ENCODE measurements at regions not wholly inside any gene's neighbourhood (a gene's known extent, or its start where the extent isn't known, plus 50 kb on each side); places are given as distances from the start of the nearest gene placed in this dataset.

- H4K20me1 ChIP-seq (ENCODE audit: insufficient read depth, low read length), result no peaks in the 10 kb centered on the region
- intact Hi-C loops (cut with micrococcal nuclease; ENCODE audit: unreplicated experiment), result no loop called here
- no peak for TF ChIP-seq EZH2phosphoT487 (IDR thresholded peaks at IDR 0.05; ENCODE audit: borderline replicate concordance, low read depth, low read length)
- H3K4me1 ChIP-seq (ENCODE audit: insufficient read depth, low read length, poor library complexity, severe bottlenecking), result no peaks in the 10 kb centered on the region
- no peaks in the 10 kb centered on the region for H3K9me2 ChIP-seq (ENCODE audit: insufficient read depth, low read length)
- H3K27ac ChIP-seq (ENCODE audit: low read depth, low read length, poor library complexity, severe bottlenecking), result no peak overlapping the region
- CTCF ChIA-PET (ENCODE audit: unreplicated experiment), result no interaction called here
- H3K4me2 ChIP-seq (ENCODE audit: low read length), result no peak overlapping the region
- POLR2A ChIA-PET, result no interaction called here
- DNase-seq (ENCODE audit: low spot score), result no peak
- no TSS peak for BruUV-seq (replicated peaks)
- no peaks in the 10 kb centered on the region for H3K79me2 ChIP-seq (ENCODE audit: insufficient read depth, low read depth, low read length)
- no peak overlapping the region for H2AFZ ChIP-seq (ENCODE audit: low read length)
- H3K36me3 ChIP-seq (ENCODE audit: insufficient read depth, low read length), result no peaks in the 10 kb centered on the region
- no peak overlapping the region for H3K4me3 ChIP-seq (ENCODE audit: low read depth, low read length, poor library complexity, severe bottlenecking)
- no peaks in the 10 kb centered on the region for H3K9me3 ChIP-seq (ENCODE audit: low read length)
Measured at GRCh38 chr6:85826997-85827396, 184.3 kb upstream of the SYNCRIP start.

- ChIA-PET CTCF (ENCODE audit: unreplicated experiment) (no interaction called here), POLR2A (no interaction called here)
- Histone ChIP-seq H3K4me2 (ENCODE audit: low read length) (no peak overlapping the region), H3K4me3 (ENCODE audit: low read depth, low read length, poor library complexity, severe bottlenecking) (no peak overlapping the region), H2AFZ (ENCODE audit: low read length) (no peak overlapping the region), H3K4me1 (ENCODE audit: insufficient read depth, low read length, poor library complexity, severe bottlenecking) (no peaks in the 10 kb centered on the region), H3K9me3 (ENCODE audit: low read length) (no peaks in the 10 kb centered on the region), H3K36me3 (ENCODE audit: insufficient read depth, low read length) (no peaks in the 10 kb centered on the region), H3K79me2 (ENCODE audit: insufficient read depth, low read depth, low read length) (no peaks in the 10 kb centered on the region), H4K20me1 (ENCODE audit: insufficient read depth, low read length) (no peaks in the 10 kb centered on the region), H3K27ac (ENCODE audit: low read depth, low read length, poor library complexity, severe bottlenecking) (no peak overlapping the region), H3K9me2 (ENCODE audit: insufficient read depth, low read length) (no peaks in the 10 kb centered on the region)
- intact Hi-C loops (cut with micrococcal nuclease; ENCODE audit: unreplicated experiment), result no loop called here
- DNase-seq (ENCODE audit: low spot score), result no peak
- BruUV-seq (replicated peaks), result no TSS peak
- TF ChIP-seq EZH2phosphoT487 (IDR thresholded peaks at IDR 0.05; ENCODE audit: borderline replicate concordance, low read depth, low read length), result no peak
- no peak for TF ChIP-seq CTCF (conservative IDR thresholded peaks at IDR 0.05; ENCODE audit: low read length)
Measured at GRCh38 chr6:85824329-85824728, 181.6 kb upstream of the SYNCRIP start.

- H3K4me1 ChIP-seq (ENCODE audit: insufficient read depth, low read length, poor library complexity, severe bottlenecking), result peaks cover 8% of the 10 kb centered on the region
- H4K20me1 ChIP-seq (ENCODE audit: insufficient read depth, low read length), result no peaks in the 10 kb centered on the region
- intact Hi-C loops (cut with micrococcal nuclease; ENCODE audit: unreplicated experiment), result no loop called here
- H3K36me3 ChIP-seq (ENCODE audit: insufficient read depth, low read length), result no peaks in the 10 kb centered on the region
- H3K9me3 ChIP-seq (ENCODE audit: low read length), result peaks cover 10% of the 10 kb centered on the region; the same call in 1 of the 2 replicates
- no TSS peak for BruUV-seq (replicated peaks)
- ChIA-PET POLR2A (interaction anchor here (0.6 kb wide), 1 partner anchor 297 kb away, joined by 3 read pairs; no protein-coding TSS in a partner anchor), CTCF (ENCODE audit: unreplicated experiment) (no interaction called here)
- no peak overlapping the region for H3K27ac ChIP-seq (ENCODE audit: low read depth, low read length, poor library complexity, severe bottlenecking)
- DNase-seq (ENCODE audit: low spot score), result peak; percentile 5
- no peak overlapping the region for H3K4me3 ChIP-seq (ENCODE audit: low read depth, low read length, poor library complexity, severe bottlenecking)
- H3K79me2 ChIP-seq (ENCODE audit: insufficient read depth, low read depth, low read length), result no peaks in the 10 kb centered on the region
- H3K9me2 ChIP-seq (ENCODE audit: insufficient read depth, low read length), result no peaks in the 10 kb centered on the region
- H3K4me2 ChIP-seq (ENCODE audit: low read length), result peak overlapping the region; percentile 36; the same call in 1 of the 2 replicates
- no peak for TF ChIP-seq EZH2phosphoT487 (IDR thresholded peaks at IDR 0.05; ENCODE audit: borderline replicate concordance, low read depth, low read length)
- H2AFZ ChIP-seq (ENCODE audit: low read length), result no peak overlapping the region
Measured at GRCh38 chr6:85810558-85810957, 167.9 kb upstream of the SYNCRIP start.

- BruUV-seq (replicated peaks), result no TSS peak
- no peak overlapping the region for H3K4me2 ChIP-seq (ENCODE audit: low read length)
- H3K9me3 ChIP-seq (ENCODE audit: low read length), result 0 out of 2 replicates have a peak, but pooled peaks cover 7% of the 10 kb centered on the region
Measured at GRCh38 chr6:85803721-85804120, 161.0 kb upstream of the SYNCRIP start.

More at GRCh38 chr6:85803721-85804120, 161.0 kb upstream of the SYNCRIP start:
- H4K20me1 ChIP-seq (ENCODE audit: insufficient read depth, low read length), result no peaks in the 10 kb centered on the region
- TF ChIP-seq EZH2phosphoT487 (IDR thresholded peaks at IDR 0.05; ENCODE audit: borderline replicate concordance, low read depth, low read length) (no peak), CTCF (conservative IDR thresholded peaks at IDR 0.05; ENCODE audit: low read length) (no peak)
- no peaks in the 10 kb centered on the region for H3K4me1 ChIP-seq (ENCODE audit: insufficient read depth, low read length, poor library complexity, severe bottlenecking)
- no peak overlapping the region for H3K27ac ChIP-seq (ENCODE audit: low read depth, low read length, poor library complexity, severe bottlenecking)
- intact Hi-C loops (cut with micrococcal nuclease; ENCODE audit: unreplicated experiment), result no loop called here
- CTCF ChIA-PET (ENCODE audit: unreplicated experiment), result no interaction called here
- POLR2A ChIA-PET, result no interaction called here
- H3K9me2 ChIP-seq (ENCODE audit: insufficient read depth, low read length), result no peaks in the 10 kb centered on the region
- H2AFZ ChIP-seq (ENCODE audit: low read length), result no peak overlapping the region
- H3K4me3 ChIP-seq (ENCODE audit: low read depth, low read length, poor library complexity, severe bottlenecking), result no peak overlapping the region
- DNase-seq (ENCODE audit: low spot score), result no peak
- H3K79me2 ChIP-seq (ENCODE audit: insufficient read depth, low read depth, low read length), result no peaks in the 10 kb centered on the region
- no peaks in the 10 kb centered on the region for H3K36me3 ChIP-seq (ENCODE audit: insufficient read depth, low read length)

All from OCI-LY7 (cell line).